Epidermal melanocyte (primary cell): ENCODE measurements at regions not wholly inside any gene's neighbourhood (a gene's known extent, or its start where the extent isn't known, plus 50 kb on each side); places are given as distances from the start of the nearest gene placed in this dataset.

Source experiments
- DNase-seq: peaks from one replicate; pipeline ENCODE4 v3.0.0; 2011; ENCODE audit warnings: low spot score; ENCODE audit not compliant: insufficient read length

DNA sequence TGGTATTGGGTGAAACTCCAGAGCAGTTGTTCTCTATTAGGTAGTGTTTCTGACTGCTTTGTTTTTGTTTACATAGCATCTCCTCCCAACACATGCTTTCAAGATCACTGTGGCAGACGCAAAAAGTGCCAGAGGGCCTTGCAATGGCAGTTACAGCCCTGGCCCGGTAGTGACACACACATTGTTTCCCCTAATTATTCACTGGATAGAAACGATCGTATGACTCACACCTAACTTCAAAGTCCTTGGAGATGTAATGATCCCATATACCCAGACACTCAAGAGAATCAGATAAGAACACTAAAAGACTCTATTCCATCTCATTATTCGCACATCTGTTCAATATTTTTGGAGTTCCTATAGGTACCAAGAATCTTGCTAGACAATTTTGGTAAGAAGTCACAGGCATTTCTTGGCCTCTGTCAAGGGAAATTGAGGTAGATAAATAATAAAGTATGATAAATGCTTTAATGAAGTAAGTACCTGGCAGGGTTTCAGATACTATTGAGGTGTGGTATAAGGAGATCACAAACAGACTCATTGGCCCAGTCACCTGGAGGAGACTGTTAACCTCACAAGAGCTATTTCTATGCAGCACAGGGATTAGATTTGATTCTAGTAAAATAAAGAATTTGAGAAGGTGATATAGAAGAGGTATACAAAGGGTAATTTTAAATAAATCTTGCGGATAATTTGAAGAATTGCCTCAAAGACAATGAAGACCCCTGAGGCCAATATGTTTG, 485.3 kb downstream of the SLITRK6 start:
- no peak for DNase-seq

- no peak for DNase-seq
Measured at GRCh38 chr13:85312071-85312470, 487.1 kb downstream of the SLITRK6 start.

GRCh38 chr13:85303630-85304029, 495.6 kb downstream of the SLITRK6 start:
- no peak for DNase-seq

DNA sequence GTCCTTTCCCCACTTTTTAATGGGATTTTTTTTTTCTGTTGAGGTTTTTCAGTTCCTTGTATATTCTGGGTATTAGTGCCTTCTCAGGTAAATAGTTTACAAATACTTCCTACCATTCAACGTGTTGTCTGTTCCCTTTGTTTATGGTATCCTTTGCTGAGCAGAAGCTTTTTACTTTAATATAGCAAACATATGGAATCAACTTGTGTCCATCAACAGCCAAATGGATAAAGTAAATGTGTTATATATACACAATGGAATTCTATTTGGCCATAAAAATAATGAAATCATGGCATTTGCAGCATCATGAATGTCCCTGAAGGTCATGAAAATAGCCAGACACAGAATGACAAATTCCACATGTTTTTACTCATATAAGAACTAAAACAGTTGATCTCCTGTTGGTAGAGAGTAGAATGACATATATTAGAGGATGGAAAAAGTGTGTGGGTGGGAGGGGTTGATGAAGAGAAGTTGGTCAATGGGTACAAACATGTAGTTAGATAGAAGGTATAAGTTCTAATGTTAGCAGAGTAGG, 500.8 kb downstream of the SLITRK6 start:
- no peak for DNase-seq

DNA sequence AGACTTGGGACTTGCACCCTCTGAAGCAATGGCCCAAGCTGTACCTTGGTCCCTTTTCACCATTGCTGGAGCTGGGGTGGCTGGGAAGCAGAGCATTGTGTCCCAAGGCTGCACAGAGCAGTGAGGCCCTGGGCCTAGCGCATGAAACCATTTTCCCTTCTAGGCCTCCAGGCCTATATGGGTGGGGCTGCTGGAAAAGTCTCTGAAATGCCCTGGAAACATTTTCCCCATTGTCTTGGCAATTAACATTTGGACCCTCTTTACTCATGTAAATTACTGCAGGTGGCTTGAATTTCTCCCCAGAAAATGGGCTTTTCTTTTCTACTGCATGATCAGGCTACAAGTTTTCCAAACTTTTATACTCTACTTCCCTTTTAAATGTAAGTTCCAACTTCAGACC, 510.5 kb downstream of the SLITRK6 start:
- no peak for DNase-seq

DNA sequence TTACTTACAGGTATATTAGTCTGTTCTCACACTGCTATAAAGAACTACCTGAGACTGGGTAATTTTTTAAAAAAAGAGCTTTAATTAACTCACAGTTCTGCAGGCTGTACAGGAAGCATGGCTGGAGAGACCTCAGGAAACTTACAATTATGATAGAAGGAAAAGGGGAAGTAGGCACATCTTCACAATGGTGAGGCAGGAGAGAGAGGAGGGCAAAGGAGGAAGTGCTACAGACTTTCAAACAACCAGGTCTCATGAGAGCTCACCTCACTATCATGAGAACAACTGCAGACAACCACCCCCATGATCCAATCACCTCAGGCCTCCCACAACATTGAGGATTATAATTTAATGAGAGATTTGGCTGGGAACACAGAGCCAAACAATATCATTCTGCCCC, 511.7 kb downstream of the SLITRK6 start:
- no peak for DNase-seq

GRCh38 chr13:85286081-85286480, 513.1 kb downstream of the SLITRK6 start:
- DNase-seq: no peak

DNA sequence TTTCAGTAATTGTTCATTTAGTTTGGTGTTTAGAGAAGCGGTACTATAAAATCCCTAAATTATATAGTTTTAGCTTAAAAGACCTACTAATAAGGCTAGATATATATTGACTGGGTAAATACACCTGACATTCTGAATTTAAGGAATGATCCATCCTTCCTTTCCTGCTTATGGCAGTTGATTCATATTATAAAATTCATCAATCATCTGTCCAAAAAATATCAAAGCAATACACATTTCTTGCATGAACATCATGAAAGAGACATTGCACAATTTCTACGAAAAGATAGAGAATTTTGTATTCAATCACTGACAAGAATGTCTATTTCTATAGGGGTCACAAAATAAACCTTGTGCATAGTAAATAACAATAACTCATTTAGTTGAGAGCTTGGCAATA, 514.9 kb downstream of the SLITRK6 start:
- no peak for DNase-seq

DNA sequence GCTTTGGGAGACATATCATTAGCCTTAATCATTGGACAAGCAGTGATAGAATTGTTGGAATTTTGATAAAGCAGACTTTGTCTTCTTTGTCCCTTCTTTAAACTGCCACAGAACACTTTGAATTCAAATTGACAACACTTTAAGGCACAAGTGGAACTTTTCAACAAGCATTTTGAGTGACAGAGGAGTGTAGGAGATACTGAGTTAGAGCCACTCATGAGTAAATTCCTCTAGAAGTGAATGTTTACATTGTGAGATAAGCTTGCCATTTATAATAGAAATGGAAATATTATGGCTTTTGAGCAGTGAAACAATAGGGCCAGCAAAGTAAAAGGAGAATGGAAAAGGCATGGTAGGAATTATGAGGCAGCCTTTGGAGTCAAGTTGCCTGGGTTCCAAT, 515.8 kb downstream of the SLITRK6 start:
- no peak for DNase-seq

GRCh38 chr13:85282876-85283275, 516.3 kb downstream of the SLITRK6 start:
- no peak for DNase-seq

- no peak for DNase-seq
Measured at GRCh38 chr13:85278851-85279250, 520.4 kb downstream of the SLITRK6 start.

- no peak for DNase-seq
Measured at GRCh38 chr13:85277748-85278147, 521.5 kb downstream of the SLITRK6 start.

DNA sequence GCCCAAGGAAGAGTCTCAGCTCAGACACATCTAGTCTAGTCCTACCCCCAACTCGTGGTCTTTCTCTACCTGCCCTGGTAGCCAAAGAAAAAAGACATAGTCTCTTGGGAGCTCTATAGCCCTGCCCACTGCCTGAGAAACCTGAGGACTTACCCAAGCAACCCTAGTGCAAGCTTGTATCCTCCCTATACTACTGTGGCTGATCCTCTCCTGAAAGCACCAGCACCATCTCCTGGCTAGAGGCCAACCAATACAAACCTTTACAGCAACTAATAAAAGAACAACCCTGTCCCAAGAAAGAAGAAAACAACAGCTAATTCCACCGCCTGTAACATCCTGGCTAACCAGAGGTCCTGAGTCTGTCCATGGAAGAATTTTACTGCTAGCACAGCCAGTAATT, 532.4 kb downstream of the SLITRK6 start:
- no peak for DNase-seq

DNA sequence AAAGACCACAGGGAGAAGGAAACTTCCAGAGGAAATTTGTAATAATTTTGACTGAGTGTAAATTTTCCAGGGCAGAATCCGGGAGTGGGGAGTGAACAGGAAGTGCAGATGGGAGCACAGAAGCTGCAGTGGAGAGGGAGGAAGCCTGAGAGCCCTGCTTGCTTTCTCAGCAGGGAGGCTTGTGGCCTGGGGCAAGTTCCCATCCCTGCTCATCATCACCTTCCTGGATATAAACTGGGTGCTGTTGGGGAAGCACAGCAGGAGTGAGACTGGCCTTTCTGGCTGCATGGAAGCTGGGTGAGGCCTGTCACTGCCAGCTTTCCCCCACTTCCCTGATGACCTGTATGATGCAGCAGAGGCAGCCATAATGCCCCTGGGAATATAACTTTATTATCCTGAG, 532.9 kb downstream of the SLITRK6 start:
- no peak for DNase-seq

DNA sequence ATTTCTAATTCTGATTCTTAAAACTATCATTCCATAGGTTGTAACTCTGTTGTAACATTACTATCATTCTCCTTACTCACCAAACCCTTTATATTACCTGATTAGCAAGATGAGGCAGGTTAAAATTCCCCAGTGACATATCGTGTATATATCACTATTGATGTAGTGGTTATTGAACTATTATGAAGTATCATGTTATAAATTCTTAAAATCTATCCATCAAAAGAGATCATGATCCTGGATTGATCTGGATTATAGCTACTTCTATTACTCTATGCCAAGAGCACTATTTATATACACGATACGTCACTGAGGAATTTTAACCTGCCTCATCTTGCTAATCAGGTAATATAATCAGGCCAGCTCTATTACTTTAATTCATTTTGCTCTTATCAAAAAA, 533.9 kb downstream of the SLITRK6 start:
- no peak for DNase-seq

- DNase-seq: no peak
Measured at GRCh38 chr13:85262499-85262898, 536.7 kb downstream of the SLITRK6 start.

GRCh38 chr13:85261757-85262346, 537.4 kb downstream of the SLITRK6 start:
- DNase-seq: no peak

GRCh38 chr13:85260896-85261295, 538.3 kb downstream of the SLITRK6 start:
- no peak for DNase-seq

GRCh38 chr13:85255978-85256377, 543.2 kb downstream of the SLITRK6 start:
- no peak for DNase-seq

DNA sequence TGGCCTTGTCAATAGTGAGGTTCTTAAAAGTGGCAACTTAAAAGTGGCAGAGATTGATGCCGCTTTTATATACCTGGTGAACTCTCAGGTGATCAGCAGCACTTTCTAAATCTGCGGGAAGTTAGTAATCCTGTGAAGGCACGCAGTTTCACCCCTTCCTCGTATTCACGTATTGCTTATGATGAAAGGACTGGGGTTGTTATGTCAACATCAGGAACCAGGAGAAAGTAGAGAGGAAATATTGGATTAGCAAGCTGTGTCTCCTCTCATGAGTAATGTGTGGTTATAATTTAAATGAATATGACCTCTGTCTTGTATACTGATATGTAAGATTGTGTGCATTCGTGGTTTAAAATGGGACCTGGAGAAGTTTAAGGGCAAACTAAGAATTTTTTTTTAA, 544.6 kb downstream of the SLITRK6 start:
- no peak for DNase-seq

- no peak for DNase-seq
Measured at GRCh38 chr13:85249151-85249550, 550.1 kb downstream of the SLITRK6 start.

- DNase-seq: no peak
Measured at GRCh38 chr13:85247780-85248179, 551.4 kb downstream of the SLITRK6 start.

DNA sequence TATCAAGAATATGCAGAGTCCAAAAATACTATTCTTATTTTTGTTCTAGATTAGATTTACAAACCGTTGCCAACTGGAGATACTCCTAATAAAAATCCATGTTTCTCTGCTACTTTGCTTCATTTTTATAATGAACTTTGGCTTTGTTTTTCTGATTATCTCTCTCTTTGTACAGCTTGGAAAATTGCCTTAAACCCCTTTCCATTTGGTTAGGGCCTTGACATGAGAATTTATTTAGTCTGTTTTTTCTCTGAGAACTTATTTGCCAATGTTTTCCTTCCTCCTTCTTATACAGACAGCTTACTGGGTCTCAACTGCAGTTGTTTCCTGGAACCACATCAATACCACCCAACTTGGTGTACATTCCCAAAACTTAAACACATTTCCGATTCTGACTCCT, 555.4 kb downstream of the SLITRK6 start:
- no peak for DNase-seq
